ELR (cell line): ENCODE measurements at regions not wholly inside any gene's neighbourhood (a gene's known extent, or its start where the extent isn't known, plus 50 kb on each side); places are given as distances from the start of the nearest gene placed in this dataset.

Experiments
- DNase-seq: peaks from one replicate; pipeline ENCODE4 v3.0.0-alpha.2; 2015; ENCODE audit warnings: low read depth

DNA sequence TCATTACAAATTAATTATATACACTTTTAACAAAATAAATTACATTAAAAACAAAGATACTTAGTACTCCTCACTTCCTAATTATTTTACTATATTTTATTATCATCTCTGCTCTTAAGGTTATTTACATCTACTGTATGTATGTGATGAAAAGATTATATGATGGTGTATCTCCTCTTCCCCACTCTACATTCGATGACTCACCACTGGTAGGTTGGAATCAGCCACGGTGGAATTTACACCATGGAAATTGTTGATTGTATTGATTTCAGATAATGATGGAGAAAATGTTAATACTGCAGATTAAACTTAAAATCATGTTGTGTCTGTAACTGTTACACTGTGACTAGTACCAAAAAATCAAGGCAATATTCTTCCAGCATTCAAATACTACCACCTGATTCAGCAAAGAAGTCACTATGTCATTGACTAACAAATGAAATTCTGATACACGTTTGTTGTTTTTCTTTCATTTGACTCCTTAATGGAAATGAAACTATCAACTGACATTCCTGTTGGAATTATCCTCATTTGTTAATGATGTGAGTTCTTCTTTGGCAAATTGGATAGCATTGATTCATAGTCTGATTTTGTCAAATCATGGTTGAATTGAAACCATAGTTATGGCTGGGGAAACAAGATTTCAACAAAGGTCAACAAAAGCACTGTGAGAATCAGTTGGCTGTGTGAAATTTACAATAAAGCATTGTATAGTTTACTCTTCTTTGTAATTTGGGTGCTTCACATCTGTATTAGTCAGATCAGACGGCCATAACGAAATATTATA lies 69.0 kb upstream of the NLK start:
- no peak for DNase-seq

GRCh38 chr17:27974045-27974436 lies 68.4 kb upstream of the NLK start:
- no peak for DNase-seq

- DNase-seq, result no peak
Measured at GRCh38 chr17:27974531-27975145, 67.8 kb upstream of the NLK start.

- DNase-seq, result peak; percentile 53
Measured at GRCh38 chr17:27975146-27976011, 67.1 kb upstream of the NLK start.

DNA sequence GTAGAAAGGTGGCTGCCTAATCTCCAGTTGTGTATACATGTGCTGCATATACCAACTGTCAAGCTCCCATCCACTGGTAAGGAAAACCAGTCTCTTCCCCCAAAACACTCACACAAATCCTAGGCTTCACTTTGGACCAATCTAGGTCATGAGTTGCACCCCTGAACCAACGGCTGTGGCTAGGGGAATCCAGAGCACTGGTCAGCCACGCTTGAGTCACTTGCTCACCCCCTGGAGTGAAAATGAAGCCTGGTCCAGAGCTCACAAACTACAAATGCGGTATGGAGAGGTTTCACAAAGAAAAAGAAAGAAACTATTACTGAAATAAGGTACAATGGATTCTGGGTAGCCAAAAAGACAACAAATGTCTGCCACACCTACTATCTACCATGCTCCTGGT lies 66.1 kb upstream of the NLK start:
- peak; percentile 53 for DNase-seq

DNA sequence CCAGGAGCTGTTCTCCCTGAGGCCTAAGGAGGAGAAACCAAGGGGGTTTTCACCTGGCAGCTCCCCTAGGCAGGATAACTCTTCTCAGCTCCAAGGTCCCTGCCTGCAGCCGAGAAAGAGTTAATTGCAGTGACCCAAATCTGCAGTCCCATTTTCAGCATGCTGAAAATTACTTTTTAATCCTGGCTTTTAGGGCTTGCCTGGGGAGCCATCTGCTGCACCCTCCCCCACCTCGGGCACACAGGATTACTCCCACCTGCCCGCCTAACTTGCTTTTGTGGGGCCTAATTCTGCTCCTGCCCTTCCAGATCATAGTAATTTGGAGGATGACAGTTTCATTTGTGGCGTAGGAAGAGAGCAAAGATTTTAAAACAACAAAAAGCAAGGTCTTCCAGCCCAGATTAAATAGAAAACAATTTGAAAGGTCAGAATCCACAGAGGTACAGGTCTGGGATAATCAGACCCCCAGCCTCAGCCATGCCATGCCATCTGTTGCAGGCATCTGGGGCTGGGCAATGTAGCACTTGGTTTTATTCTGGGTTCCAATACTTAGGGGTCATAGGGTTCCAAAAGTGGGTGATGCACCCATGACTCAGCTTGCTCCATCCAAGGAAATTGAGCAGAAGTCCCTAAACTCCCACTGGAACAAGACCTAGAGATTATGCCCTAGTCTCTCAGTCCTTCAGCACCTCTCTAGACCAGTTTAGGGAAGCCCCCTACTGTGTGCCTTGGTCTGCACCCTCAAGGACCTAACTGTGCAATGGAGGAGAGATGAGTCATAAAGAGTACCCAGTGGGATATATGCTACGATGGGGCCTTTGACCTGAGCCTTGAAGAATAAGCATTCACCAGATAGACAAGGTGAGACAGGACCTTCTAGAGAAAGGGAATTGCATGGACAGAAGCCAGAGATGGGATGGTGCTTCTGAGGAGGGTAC lies 64.5 kb upstream of the NLK start:
- DNase-seq, result peak; percentile 60

GRCh38 chr17:27978689-27979175 lies 63.7 kb upstream of the NLK start:
- DNase-seq, result no peak

DNA sequence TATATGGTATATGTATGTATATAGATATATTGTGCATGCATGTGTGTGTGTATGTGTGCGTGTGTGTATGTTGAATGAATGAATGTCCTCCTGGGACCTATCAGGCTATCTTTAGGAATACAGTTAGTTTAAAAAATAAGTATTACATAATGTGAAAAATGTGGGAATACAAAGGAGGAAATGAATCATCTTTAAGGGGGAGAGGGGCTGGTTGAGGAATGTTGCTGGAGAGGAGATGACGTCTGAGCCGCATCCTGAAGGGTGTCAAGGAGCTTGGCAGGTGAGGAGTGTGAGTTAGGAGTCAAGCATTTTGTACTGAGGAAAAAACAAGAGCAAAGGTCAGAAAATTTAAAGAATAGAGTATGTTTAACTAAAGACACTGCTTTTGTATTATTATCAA lies 62.4 kb upstream of the NLK start:
- DNase-seq, result peak; percentile 93

- no peak for DNase-seq
Measured at GRCh38 chr17:27981978-27982377, 60.5 kb upstream of the NLK start.

DNA sequence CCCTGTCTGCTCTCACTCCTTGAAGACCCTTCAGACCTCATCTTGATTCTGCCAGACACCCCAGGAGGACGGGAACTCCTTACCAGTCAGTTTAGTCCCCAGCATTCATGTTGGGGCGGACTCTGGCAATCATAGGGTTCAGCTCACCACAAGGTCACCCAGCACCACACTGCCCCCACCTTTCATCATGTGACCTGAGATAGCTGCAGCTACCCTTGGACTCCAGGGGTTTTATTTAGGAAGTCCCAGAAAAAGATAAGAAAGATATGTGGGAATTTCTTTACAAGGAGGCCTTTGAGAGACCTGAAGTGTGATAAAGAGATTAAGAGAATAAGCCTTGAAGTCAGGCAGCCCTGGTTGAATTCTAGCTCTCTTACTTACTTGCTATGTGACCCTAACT lies 59.8 kb upstream of the NLK start:
- DNase-seq, result no peak

GRCh38 chr17:27983853-27984252 lies 58.6 kb upstream of the NLK start:
- DNase-seq, result no peak

DNA sequence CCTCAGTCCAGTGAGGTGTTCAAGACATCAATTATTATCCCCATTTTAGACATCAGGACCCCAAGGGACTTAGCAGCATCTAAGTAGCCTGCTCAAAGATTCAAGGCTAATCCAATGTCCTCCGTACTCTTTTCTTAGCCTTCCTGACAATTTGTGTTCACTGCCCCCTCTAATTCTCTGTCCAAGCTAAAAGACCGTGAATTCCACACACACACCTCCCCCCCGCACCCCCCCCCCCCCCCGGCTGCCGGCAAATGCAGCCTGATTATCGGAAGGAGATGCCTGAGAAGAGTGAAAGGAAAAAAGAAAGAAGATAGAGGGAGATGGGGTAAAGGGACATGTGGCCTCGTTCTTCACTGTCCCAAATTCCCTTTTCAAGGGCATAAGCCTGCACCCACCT lies 58.1 kb upstream of the NLK start:
- no peak for DNase-seq

GRCh38 chr17:27984816-27985215 lies 57.7 kb upstream of the NLK start:
- no peak for DNase-seq

DNA sequence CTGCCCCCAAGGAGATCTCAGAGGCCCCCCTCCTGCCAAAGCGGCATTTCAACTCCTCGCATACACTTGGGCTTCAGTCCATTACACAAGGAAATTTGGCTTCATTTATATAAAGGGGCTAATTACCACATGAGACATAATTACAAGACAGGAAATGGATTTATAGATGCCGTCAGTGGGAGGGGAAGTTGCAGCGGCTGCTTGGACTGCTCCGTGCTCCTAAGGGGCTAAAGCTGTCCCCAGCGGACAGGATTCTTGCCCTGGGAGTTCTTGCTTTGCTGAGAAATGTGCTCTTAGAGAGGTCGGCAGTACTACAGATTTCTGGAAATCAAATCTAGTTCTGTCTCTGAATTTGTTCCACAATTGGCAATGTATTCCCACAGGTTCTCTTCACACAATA lies 57.2 kb upstream of the NLK start:
- DNase-seq, result no peak

DNA sequence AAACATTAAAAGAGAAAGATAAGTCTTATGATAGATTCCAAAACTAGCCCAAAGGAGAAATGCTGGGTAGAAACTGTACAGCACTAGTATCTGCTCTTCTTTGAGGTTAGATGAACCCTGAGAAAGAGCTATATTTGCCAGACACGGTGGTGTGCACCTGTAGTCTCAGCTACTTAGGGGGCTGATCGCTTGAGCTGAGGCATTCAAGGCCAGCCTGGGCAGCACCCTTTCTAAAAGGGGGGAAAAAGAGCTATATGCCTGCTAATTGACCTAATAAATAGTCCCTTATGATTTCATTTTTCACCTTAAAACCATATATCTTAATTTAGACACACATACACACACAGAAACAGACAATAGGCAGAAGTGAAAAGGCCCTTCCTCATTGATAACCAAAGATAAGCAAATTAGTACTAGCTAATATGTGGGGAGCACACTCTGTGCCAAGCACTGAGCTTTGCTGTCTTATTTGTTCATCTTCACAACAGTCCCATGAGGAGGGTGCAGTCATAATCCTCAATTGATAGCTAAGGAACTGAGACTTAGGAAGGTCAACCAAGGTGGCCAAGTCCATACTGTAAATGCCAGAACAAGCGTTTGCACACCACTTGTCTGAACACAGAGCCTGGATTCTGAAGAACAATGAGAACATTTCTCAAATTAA lies 56.6 kb upstream of the NLK start:
- no peak for DNase-seq

DNA sequence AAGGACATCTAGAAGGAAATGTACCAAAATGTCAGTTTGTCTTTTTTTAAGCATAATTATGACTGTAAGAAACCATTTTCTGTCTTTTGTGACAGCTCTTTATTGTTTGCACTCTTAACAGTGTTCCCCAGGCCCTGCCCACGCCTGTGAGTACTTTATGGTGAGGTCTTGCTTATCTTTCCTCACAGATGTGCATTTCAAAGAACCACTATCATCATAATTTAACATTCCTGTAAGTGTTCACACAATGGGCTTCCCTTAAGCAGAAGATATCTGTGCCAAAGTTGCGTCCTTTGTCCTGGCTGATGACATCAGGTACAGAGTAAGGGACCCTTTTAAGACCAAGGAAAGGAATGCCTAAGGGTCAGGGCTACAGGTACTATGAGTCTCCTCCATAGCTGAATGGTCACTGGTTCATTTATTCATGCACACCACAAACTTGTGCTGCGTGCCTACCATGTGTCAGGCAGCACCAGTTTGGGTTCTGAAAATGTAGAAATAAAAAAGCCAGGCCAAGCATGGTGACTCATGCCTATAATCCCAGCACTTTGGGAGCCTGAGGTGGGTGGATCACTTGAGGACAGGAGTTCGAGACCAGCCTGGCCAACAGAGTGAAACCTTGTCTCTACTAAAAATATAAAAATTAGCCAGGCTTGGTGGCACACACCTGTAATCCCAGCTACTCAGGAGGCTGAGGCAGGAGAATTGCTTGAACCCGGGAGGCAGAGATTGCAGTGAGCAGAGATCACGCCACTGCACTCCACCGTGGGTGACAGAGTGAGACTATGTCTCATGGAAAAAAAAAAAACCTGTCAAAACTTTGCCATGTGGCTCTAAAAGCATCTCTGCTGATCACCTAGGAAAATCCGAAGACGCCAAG lies 55.4 kb upstream of the NLK start:
- DNase-seq, result no peak

- peak; percentile 66 for DNase-seq
Measured at GRCh38 chr17:27989046-27989445, 53.4 kb upstream of the NLK start.

DNA sequence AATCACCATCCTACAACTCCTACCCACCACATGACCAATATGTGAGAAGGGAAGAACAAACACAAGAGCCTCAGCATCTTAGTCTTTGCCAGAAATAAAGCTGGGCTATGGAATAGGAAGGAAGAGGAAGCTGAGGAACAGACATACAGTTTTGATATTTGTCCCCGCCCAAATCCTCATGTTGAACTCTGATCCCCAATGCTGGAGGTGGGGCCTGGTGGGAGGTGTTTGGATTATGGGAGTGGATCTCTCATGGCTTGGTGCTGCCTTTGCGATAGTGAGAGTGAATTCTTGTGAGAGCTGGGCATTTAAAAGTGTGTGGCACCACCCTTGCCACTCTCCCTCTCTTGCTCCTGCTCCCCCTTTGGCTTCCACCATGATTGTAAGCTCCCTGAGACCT lies 52.4 kb upstream of the NLK start:
- DNase-seq, result no peak

GRCh38 chr17:27990979-27991378 lies 51.5 kb upstream of the NLK start:
- DNase-seq, result no peak

- DNase-seq, result no peak
Measured at GRCh38 chr17:27991462-27991993, 50.9 kb upstream of the NLK start.
